LHCN-M2 (cell line): ENCODE measurements at regions not wholly inside any gene's neighbourhood (a gene's known extent, or its start where the extent isn't known, plus 50 kb on each side); places are given as distances from the start of the nearest gene placed in this dataset.

Experiments used
- DNase-seq: peaks from one replicate; pipeline ENCODE4 v3.0.0-alpha.2; 2012; ENCODE audit warnings: low read depth

GRCh38 chrX:51437521-51437920 lies 58.9 kb downstream of the NUDT11 start:
- no peak for DNase-seq

DNA sequence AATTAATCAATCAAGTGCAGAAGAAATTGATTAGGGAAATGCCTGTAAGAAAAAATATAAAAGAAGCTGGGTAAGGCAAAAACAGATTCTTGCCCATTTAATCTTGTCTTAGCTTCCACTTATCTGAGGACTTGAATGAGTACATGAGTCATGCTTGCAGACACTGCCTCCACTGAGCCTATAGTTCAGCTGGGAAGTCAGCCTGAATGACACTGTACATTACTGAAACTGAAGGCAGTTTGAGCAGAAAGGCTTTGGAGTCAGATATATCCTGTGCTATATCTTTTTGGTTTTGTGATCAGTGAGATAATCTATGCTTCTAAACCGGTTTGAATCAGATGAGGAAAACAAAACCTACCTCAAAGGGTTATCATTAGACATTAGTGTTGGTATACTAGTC lies 61.3 kb downstream of the NUDT11 start:
- no peak for DNase-seq

DNA sequence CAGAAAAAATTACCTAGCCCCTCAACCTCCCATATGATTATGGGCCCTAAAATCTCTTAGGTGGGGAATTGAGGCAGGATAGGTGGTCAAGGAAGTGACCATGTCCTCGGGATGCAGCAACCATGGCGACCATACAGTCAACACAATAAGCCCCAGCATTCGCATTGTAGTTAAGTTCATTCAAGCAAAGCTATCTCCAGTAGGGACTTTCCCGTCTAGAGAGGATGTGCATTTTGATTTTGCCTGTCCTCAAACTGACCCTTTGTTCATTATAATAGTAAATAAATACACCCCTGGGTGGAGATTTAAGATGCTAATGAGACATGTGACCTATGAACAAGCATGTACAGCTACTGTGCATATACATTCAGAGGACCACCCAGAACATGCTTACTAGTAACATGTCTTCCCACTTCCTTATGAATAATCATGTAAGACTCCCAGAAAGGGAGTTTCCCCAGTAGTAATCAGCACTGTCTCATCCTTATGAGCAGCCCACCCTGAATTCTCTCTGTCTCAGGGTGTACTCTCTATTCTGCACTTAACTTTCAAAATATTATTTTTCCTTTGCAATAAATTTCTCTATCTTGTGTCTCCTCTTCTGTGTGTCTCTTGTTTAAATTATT lies 74.3 kb downstream of the NUDT11 start:
- DNase-seq, result no peak

DNA sequence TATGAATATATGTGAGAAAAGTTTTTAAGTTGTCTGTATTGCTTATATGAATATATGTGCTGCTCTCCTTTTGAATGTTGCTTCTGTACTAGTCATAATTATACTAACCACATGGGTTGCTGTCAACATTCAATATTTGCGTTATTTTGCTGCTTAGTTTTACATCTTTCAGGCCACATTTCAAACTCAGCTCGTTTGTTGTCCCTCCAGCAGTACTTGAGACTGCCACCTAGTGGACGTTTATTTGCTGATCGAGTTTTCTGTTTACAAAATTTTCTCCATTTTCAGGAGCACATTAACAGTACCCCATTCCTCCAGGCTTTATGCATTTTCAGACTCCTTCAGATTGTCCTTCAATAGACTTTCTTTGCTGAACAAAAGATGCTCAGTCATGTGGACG lies 75.8 kb downstream of the NUDT11 start:
- peak; percentile 29 for DNase-seq

DNA sequence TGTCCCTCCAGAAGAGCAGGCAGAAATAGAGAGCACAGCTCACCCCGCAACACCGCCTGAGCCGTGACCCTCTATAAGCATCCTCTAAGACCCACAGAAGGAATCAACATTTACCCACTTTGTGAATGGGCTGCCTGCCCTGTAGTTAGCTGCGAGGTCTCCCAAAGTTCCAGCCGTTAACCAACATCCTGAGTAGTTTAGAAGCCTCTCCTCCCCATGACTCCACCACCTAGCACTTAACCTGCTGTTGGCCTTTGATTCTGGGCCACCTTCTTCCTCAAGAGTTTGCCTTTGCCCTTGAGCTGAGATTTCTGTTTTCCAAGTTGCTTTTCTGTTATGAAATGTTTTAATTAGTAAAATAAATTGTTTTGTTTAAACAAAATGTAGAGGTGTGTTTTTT lies 75.8 kb downstream of the NUDT10 start:
- no peak for DNase-seq

DNA sequence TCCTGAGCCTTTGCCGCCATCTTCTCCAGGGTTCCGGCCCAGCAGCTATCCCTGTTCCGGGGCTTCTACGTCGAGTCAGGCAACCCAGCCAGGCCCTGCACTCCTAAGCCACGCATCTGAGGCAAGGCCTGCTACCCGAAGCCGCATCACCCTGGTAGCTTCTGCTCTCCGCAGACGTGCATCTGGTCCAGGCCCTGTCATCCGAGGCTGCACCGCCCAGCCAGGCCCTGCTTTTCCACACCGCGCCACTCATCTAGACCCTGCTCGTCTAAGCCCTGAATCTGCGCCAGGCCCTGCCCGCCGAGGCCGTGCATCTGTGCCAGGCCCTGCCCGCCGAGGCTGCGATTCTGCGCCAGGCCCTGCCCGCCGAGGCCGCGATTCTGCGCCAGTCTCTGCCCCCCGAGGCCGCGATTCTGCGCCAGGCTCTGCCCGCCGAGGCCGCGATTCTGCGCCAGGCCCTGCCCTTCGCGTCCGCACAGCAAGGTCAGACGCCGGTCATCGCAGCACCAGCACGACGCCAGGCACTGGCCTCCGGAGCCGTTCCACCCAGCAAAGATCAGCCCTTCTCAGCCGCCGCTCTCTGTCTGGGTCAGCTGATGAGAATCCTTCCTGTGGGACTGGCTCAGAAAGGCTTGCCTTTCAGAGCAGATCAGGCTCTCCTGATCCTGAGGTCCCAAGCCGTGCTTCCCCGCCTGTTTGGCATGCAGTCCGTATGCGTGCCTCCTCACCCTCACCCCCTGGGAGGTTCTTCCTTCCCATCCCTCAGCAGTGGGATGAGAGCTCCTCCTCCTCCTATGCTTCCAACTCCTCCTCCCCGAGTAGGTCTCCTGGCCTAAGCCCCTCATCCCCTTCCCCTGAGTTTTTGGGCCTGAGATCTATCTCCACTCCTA lies 75.1 kb downstream of the NUDT10 start:
- DNase-seq, result no peak

GRCh38 chrX:51406688-51407519 lies 74.3 kb downstream of the NUDT10 start:
- DNase-seq, result no peak

DNA sequence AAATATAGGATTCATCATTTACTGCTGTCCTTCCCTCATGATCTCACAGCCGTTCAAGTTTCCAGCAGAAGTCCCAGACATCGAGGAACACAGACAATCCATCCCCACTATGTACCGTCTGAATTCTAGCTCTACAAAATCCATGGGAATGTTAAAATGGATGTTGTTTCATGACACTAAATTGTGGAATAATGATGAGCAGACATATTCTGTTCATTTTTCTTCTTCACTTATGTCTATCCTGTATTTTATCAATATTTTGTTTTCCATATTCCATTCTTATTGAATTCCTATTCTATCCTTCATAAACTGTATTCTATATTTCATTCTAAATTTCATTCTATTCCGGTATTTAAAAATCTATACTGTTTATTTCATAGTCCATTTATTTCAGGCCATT lies 71.8 kb downstream of the NUDT10 start:
- DNase-seq, result no peak

DNA sequence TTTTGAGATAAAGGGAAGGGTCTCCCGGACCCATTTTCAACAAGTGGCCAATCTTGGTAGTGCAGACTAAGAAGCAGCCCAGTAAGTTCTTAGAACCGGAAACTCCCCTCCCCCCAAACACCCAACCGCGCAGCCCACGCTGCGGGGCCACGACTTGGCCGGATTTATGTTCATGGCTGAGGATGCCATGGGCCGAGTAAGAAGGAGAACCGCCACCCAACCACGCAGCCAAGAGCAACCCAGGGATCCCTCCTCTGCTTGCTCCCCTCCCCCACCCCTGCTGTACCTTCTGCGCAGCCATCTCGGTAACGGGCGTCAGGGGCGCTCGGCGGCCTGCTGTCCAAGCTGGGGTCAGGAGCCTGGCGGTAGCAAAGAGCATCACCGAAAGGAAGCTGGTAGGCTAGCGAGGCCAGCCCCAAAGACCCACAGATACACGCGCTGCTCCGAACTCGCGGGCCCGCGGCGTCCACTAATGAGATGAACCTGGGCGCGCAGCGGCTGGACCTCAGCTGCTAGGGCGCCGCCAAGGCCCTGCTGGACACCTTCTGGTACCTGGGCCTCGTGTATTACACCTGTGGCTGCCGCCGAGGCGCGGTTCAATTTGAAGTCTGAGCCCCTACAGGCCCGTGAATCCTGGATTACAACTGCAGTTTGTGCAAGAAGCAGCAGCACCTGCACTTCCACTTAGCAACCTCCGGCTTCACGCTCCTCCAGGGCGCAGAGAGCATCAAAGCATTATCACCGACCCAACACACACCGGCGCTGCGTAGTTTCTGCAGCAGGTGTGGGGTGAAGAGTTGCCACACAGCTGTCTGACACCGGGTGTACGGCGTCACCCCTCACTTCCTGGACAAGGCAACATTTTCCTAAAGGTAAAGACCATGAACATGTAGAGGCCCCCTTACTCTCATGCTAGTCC lies 63.4 kb downstream of the NUDT10 start:
- DNase-seq, result no peak

GRCh38 chrX:51395480-51395809 lies 62.8 kb downstream of the NUDT10 start:
- DNase-seq, result no peak
